DND-41 (cell line): ENCODE measurements at regions not wholly inside any gene's neighbourhood (a gene's known extent, or its start where the extent isn't known, plus 50 kb on each side); places are given as distances from the start of the nearest gene placed in this dataset.

Experiments
- CTCF ChIP-seq: IDR thresholded peaks from 2 replicates; pipeline ENCODE4 v1.5.1; 2012; ENCODE audit warnings: borderline replicate concordance, low read length, moderate library complexity, mild to moderate bottlenecking; ENCODE audit not compliant: poor library complexity, severe bottlenecking; ENCODE audit errors: extremely low read depth
- EZH2 ChIP-seq: IDR thresholded peaks from 3 replicates; pipeline ENCODE4 v1.6.1; 2012; ENCODE audit warnings: borderline replicate concordance, low read depth, mild to moderate bottlenecking, moderate library complexity, low read length, inconsistent platforms; ENCODE audit not compliant: severe bottlenecking

- TF ChIP-seq CTCF (no peak), EZH2 (no peak)
Observed at GRCh38 chr12:17459214-17459613, 630.8 kb downstream of the RERGL start.
